BE2C (cell line): ENCODE measurements at regions not wholly inside any gene's neighbourhood (a gene's known extent, or its start where the extent isn't known, plus 50 kb on each side); places are given as distances from the start of the nearest gene placed in this dataset.

Experiments used
- DNase-seq: peaks from one replicate; pipeline ENCODE4 v3.0.0-alpha.2; 2020
- H3K27me3 ChIP-seq: fragments of 250-450 bp; sonication (Bioruptor Pico); 2 replicates; pipeline ENCODE4 v1.5.1; 2020; ENCODE audit warnings: mild to moderate bottlenecking
- H3K36me3 ChIP-seq: fragments of 250-450 bp; sonication (Bioruptor Pico); 2 replicates; pipeline ENCODE4 v1.5.1; 2020; ENCODE audit warnings: mild to moderate bottlenecking
- H3K4me1 ChIP-seq: fragments of 250-450 bp; sonication (Bioruptor Pico); 2 replicates; pipeline ENCODE4 v1.5.1; 2020
- H3K4me3 ChIP-seq: 2 replicates; pipeline ENCODE4 v1.5.1; 2011; ENCODE audit warnings: low read depth, low read length
- H3K9me3 ChIP-seq: fragments of 250-450 bp; sonication (Bioruptor Pico); 2 replicates; pipeline ENCODE4 v1.5.1; 2020
- TF ChIP-seq, protein P1 (sequence below): IDR thresholded peaks from 2 replicates; pipeline ENCODE4 v1.5.1; 2012; ENCODE audit warnings: mild to moderate bottlenecking, low read depth, low read length

DNA sequence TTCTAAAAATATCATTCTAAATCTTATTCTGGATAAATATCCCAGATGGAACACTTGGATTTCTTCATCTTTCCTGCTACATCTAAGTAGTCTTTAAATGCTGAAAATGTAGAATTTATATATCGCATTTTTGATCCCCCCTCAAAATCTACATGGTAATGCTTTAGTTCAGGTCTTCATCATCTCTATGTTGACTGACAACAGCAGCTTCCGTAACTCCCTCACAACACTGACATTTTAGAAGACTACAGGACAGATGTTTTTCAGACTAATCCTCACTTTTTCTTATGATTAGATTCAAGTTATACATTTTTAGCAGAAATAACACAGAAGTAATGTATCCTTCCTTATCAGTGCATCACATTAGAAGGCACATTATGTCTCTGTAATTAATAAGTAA, 336.5 kb downstream of the LMO4 start:
- Histone ChIP-seq H3K36me3 (no peaks in the 10 kb centered on the region), H3K27me3 (no peaks in the 10 kb centered on the region), H3K4me3 (no peak overlapping the region), H3K9me3 (no peaks in the 10 kb centered on the region), H3K4me1 (no peaks in the 10 kb centered on the region)
- no peak for DNase-seq
- TF ChIP-seq, protein P1, sequence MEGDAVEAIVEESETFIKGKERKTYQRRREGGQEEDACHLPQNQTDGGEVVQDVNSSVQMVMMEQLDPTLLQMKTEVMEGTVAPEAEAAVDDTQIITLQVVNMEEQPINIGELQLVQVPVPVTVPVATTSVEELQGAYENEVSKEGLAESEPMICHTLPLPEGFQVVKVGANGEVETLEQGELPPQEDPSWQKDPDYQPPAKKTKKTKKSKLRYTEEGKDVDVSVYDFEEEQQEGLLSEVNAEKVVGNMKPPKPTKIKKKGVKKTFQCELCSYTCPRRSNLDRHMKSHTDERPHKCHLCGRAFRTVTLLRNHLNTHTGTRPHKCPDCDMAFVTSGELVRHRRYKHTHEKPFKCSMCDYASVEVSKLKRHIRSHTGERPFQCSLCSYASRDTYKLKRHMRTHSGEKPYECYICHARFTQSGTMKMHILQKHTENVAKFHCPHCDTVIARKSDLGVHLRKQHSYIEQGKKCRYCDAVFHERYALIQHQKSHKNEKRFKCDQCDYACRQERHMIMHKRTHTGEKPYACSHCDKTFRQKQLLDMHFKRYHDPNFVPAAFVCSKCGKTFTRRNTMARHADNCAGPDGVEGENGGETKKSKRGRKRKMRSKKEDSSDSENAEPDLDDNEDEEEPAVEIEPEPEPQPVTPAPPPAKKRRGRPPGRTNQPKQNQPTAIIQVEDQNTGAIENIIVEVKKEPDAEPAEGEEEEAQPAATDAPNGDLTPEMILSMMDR: no peak

DNA sequence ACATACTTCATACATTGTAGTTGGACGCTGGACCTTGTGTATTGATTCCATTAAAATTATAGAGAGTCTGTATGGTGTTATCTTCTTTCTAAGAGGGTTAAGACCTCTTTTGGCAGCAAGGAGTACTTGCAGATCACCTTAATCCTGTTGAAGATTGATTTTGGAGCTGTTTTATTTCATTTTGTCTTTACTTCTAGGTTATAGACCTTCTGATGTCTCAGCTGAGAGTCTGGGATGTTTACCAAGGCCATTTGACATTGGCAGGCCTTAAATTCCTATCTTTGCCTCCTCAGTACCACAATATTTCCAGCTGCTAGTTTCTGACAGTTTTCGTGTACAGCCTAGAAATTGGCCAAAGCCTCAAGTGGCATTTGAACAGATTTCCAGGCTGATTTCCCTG, 338.0 kb downstream of the LMO4 start:
- no peak for DNase-seq
- TF ChIP-seq, protein P1: no peak
- Histone ChIP-seq H3K4me3 (no peak overlapping the region), H3K27me3 (no peaks in the 10 kb centered on the region), H3K36me3 (no peaks in the 10 kb centered on the region), H3K4me1 (no peaks in the 10 kb centered on the region), H3K9me3 (no peaks in the 10 kb centered on the region)

DNA sequence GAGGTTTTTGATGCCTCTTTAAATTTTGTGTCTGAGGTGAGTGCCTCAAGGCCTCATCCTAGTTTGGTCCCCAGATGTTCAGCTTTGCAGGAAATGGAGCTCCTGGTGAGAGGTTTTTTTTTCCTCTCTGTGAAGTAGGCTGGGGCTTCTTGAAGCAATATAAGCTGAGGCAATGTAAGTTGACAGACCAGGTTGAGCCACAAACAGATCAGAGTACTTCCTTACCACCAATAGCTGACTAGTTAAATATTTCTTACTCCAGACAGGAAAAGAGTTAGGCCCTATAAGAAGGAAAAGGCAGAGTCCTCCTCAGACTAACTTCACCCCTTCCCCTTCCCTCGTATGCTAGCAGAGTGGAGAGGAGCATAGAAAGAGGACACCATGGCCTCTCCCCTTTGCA, 341.0 kb downstream of the LMO4 start:
- no peaks in the 10 kb centered on the region for H3K27me3 ChIP-seq
- H3K4me1 ChIP-seq: no peaks in the 10 kb centered on the region
- H3K9me3 ChIP-seq: no peaks in the 10 kb centered on the region
- no peak for DNase-seq
- H3K4me3 ChIP-seq: no peak overlapping the region
- TF ChIP-seq, protein P1: no peak
- H3K36me3 ChIP-seq: no peaks in the 10 kb centered on the region

DNA sequence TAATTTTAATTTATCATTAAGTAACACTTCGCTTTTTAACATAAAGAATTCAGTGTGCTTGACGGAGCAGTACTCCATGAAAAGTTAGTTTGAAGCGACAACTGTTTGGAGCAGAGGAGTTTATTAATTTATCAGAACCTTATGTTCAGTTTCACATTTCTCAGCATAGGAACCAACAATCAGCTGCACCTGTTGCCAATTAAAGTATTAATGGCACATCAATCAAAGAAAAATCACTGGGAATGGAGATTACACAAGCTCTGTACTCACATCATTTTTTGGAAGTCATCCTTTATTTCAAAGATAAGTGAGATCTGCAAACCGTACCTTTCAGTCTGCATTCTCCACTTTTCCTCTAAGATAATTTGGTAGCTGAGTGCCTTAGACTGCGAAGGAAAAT, 344.6 kb downstream of the LMO4 start:
- H3K9me3 ChIP-seq: no peaks in the 10 kb centered on the region
- no peak overlapping the region for H3K4me3 ChIP-seq
- H3K36me3 ChIP-seq: no peaks in the 10 kb centered on the region
- TF ChIP-seq, protein P1: no peak
- H3K4me1 ChIP-seq: no peaks in the 10 kb centered on the region
- DNase-seq: no peak
- H3K27me3 ChIP-seq: no peaks in the 10 kb centered on the region

DNA sequence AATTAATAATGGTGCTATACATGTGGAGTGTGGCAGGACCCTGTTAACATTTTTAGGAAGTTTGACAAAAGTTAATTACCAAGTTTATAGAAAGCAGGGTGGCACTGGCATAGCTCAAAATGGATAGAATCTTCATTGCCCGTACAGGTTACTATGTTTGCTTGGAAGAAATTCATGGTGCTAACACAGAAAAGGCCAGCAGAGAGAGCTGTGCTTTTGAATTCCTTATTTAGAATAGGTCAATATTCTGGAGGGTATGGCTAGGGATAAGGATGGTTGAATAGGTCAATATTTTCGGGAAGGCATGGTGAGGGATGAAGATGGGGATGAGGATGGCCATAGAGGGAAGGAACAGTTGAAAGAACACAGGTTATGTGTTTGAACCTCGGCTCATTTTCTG, 345.1 kb downstream of the LMO4 start:
- TF ChIP-seq, protein P1: peak; percentile 7; the same call in 1 of the 2 replicates
- H3K9me3 ChIP-seq: no peaks in the 10 kb centered on the region
- no peaks in the 10 kb centered on the region for H3K4me1 ChIP-seq
- no peaks in the 10 kb centered on the region for H3K27me3 ChIP-seq
- no peaks in the 10 kb centered on the region for H3K36me3 ChIP-seq
- no peak for DNase-seq
- H3K4me3 ChIP-seq: no peak overlapping the region

DNA sequence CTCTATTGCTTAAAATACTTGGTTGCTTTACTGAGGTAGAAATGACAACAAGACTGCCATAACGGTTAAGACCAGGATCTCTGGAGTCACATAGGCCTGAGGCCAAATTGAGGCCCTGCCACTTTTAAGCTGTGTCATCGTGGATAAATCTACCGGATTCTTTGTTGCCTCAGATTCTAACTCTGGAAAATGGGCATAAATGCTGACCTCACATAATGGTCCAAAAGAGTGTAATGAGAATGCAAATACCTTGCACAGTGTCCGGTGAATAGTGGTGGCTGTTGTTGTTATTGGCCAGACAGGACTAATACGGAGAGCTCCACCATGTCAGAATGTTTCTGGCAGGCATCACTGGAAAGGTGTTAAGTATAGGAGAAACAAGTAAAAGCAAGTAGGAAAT, 346.1 kb downstream of the LMO4 start:
- TF ChIP-seq, protein P1: no peak
- no peaks in the 10 kb centered on the region for H3K36me3 ChIP-seq
- H3K4me3 ChIP-seq: no peak overlapping the region
- no peaks in the 10 kb centered on the region for H3K4me1 ChIP-seq
- no peaks in the 10 kb centered on the region for H3K27me3 ChIP-seq
- H3K9me3 ChIP-seq: no peaks in the 10 kb centered on the region
- DNase-seq: no peak
